GM12892 (cell line): ENCODE measurements at regions not wholly inside any gene's neighbourhood (a gene's known extent, or its start where the extent isn't known, plus 50 kb on each side); places are given as distances from the start of the nearest gene placed in this dataset.

ENCODE experiments used
- POLR2A ChIP-seq: IDR thresholded peaks from 2 replicates; pipeline ENCODE4 v1.6.1; 2011; ENCODE audit warnings: low read depth, low read length, control low read depth
- POLR2AphosphoS5 ChIP-seq: IDR thresholded peaks from 2 replicates; pipeline ENCODE4 v1.6.1; 2011; ENCODE audit warnings: low read depth, low read length, control low read depth

DNA sequence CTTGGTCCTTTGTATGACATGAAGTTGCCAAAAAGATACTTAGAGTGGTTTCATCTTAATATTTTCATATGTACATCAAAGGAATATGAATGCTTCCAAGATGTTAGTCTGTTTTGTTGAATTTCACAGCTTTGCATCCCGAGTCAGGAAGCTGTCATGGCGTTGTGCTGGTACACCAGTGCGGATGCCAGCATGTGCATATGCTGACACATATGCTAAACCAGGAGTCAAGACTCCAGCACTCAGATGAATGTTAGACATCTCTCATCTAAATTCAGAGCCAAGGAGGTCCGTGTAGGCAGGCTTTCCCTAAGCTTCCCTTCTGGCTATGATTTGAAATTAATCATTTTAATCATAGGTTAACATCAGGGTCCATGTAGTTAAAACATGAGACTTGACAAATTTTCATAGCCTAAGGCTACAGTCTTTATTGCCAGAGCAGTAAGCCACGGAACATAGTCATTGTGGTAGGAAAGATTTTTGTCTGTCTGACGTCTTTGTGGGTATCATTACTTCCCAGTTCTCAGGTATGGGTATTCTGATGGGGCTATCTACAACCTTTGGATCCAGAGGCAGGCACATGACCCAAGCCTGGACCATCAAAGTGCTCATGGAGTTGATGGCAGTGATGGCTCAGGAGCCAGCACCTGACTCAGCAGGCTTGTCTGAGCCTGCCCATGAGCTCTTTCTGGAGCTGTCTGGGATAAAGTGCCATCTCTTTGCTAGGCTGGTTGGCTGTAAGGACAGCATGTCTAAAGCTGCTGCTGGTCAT lies 246.1 kb downstream of the KCNRG start:
- TF ChIP-seq POLR2A (no peak), POLR2AphosphoS5 (no peak)
